KOPT-K1 (cell line): ENCODE measurements at regions not wholly inside any gene's neighbourhood (a gene's known extent, or its start where the extent isn't known, plus 50 kb on each side); places are given as distances from the start of the nearest gene placed in this dataset.
"Not testable (repeated sequence)": the region's sequence is repeated elsewhere in the genome, so short reads cannot be mapped to it uniquely, and the experiment has no call there.

ENCODE experiments used
- H3K27ac ChIP-seq: fragments of 200-600 bp; sonication (generic); 2 replicates; pipeline ENCODE4 v1.5.1; 2016; ENCODE audit warnings: antibody characterized with exemption, mild to moderate bottlenecking, low read depth, low read length; ENCODE audit not compliant: poor library complexity, severe bottlenecking
- H3K36me3 ChIP-seq: fragments of 200-600 bp; sonication (generic); 2 replicates; pipeline ENCODE4 v1.5.1; 2017; ENCODE audit warnings: antibody characterized with exemption, mild to moderate bottlenecking, low read length, moderate library complexity; ENCODE audit not compliant: insufficient read depth
- H3K9me3 ChIP-seq: fragments of 200-600 bp; sonication (generic); 2 replicates; pipeline ENCODE4 v1.5.1; 2017; ENCODE audit warnings: antibody characterized with exemption, low read length, mild to moderate bottlenecking; ENCODE audit not compliant: insufficient read depth, poor library complexity, severe bottlenecking

- H3K9me3 ChIP-seq = no peaks in the 10 kb centered on the region
These were observed 104.9 kb downstream of the CHIC2 start for GRCh38 chr4:53959343-53960120.

GRCh38 chr4:53956454-53956853 is 108.0 kb downstream of the CHIC2 start:
- no peak overlapping the region for H3K27ac ChIP-seq
- no peaks in the 10 kb centered on the region for H3K36me3 ChIP-seq
- H3K9me3 ChIP-seq = no peaks in the 10 kb centered on the region

More at GRCh38 chr4:53959343-53960120, 104.9 kb downstream of the CHIC2 start:
- no peak overlapping the region for H3K27ac ChIP-seq
- H3K36me3 ChIP-seq = no peaks in the 10 kb centered on the region

GRCh38 chr4:53956053-53956452 is 108.4 kb downstream of the CHIC2 start:
- Histone ChIP-seq H3K9me3 (no peaks in the 10 kb centered on the region), H3K36me3 (no peaks in the 10 kb centered on the region), H3K27ac (no peak overlapping the region)

- Histone ChIP-seq H3K9me3 (no peaks in the 10 kb centered on the region), H3K36me3 (no peaks in the 10 kb centered on the region)
These were observed 113.0 kb downstream of the CHIC2 start for GRCh38 chr4:53951414-53951813.

GRCh38 chr4:53943345-53944085 is 120.9 kb downstream of the CHIC2 start:
- no peaks in the 10 kb centered on the region for H3K36me3 ChIP-seq
- no peak overlapping the region for H3K27ac ChIP-seq
- peaks cover 5% of the 10 kb centered on the region for H3K9me3 ChIP-seq

More at GRCh38 chr4:53951414-53951813, 113.0 kb downstream of the CHIC2 start:
- no peak overlapping the region for H3K27ac ChIP-seq

GRCh38 chr4:53942712-53943111 is 121.7 kb downstream of the CHIC2 start:
- Histone ChIP-seq H3K9me3 (peaks cover 5% of the 10 kb centered on the region), H3K27ac (no peak overlapping the region), H3K36me3 (no peaks in the 10 kb centered on the region)

GRCh38 chr4:53941331-53941730 is 123.1 kb downstream of the CHIC2 start:
- no peaks in the 10 kb centered on the region for H3K36me3 ChIP-seq

GRCh38 chr4:53939892-53940291 is 124.5 kb downstream of the CHIC2 start:
- H3K27ac ChIP-seq, H3K36me3 ChIP-seq, H3K9me3 ChIP-seq: not testable (repeated sequence)

More at GRCh38 chr4:53941331-53941730, 123.1 kb downstream of the CHIC2 start:
- peaks cover 5% of the 10 kb centered on the region for H3K9me3 ChIP-seq
- no peak overlapping the region for H3K27ac ChIP-seq

GRCh38 chr4:53937918-53938317 is 126.5 kb downstream of the CHIC2 start:
- no peak overlapping the region for H3K27ac ChIP-seq
- H3K36me3 ChIP-seq = no peaks in the 10 kb centered on the region
- H3K9me3 ChIP-seq = peaks cover 5% of the 10 kb centered on the region

GRCh38 chr4:53937327-53937726 is 127.1 kb downstream of the CHIC2 start:
- H3K9me3 ChIP-seq = peaks cover 5% of the 10 kb centered on the region
- H3K27ac ChIP-seq = no peak overlapping the region
- no peaks in the 10 kb centered on the region for H3K36me3 ChIP-seq

GRCh38 chr4:53935780-53936179 is 128.6 kb downstream of the CHIC2 start:
- Histone ChIP-seq H3K9me3 (peaks cover 5% of the 10 kb centered on the region), H3K27ac (no peak overlapping the region), H3K36me3 (no peaks in the 10 kb centered on the region)

GRCh38 chr4:53932796-53933610 is 131.4 kb downstream of the CHIC2 start:
- Histone ChIP-seq H3K36me3 (no peaks in the 10 kb centered on the region), H3K27ac (no peak overlapping the region), H3K9me3 (no peaks in the 10 kb centered on the region)

GRCh38 chr4:53931461-53931961 is 132.9 kb downstream of the CHIC2 start:
- no peaks in the 10 kb centered on the region for H3K9me3 ChIP-seq
- H3K27ac ChIP-seq = no peak overlapping the region
- H3K36me3 ChIP-seq = no peaks in the 10 kb centered on the region

GRCh38 chr4:53929955-53930798 is 134.2 kb downstream of the CHIC2 start:
- no peaks in the 10 kb centered on the region for H3K36me3 ChIP-seq
- H3K9me3 ChIP-seq = no peaks in the 10 kb centered on the region
- no peak overlapping the region for H3K27ac ChIP-seq
